GM19043 (cell line): ENCODE measurements at regions not wholly inside any gene's neighbourhood (a gene's known extent, or its start where the extent isn't known, plus 50 kb on each side); places are given as distances from the start of the nearest gene placed in this dataset.

Source experiments
- ATAC-seq: cut with Tn5 transposase; IDR thresholded peaks from one replicate; pipeline ENCODE4 v1.9.1; 2021; ENCODE audit warnings: low read depth; ENCODE audit not compliant: unreplicated experiment

- ATAC-seq, result no peak
Observed at GRCh38 chr1:177593105-177593504, 376.8 kb downstream of the SEC16B start.

DNA sequence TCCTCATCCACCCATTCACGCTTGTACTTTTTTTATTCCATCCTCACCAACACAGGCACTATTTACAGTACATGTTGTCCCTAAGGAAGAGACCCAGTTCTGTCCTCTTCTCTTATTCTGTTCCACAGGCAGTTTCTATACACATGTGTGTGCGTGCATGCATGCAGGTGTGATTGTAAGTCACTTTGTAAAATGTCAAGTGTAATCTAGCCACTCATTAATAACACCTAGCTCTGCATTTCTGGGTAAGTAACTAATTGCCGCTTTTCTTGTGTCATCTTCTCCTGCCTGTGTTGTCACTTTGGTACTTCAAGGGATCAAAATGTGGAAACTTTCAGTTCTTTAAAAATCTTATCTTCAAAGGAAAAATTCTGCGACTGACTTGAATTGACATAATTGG, 377.2 kb downstream of the SEC16B start:
- ATAC-seq, result no peak

- ATAC-seq, result no peak
Observed at GRCh38 chr1:177591155-177591554, 378.7 kb downstream of the SEC16B start.

- ATAC-seq, result no peak
Observed at GRCh38 chr1:177589166-177589565, 380.7 kb downstream of the SEC16B start.

DNA sequence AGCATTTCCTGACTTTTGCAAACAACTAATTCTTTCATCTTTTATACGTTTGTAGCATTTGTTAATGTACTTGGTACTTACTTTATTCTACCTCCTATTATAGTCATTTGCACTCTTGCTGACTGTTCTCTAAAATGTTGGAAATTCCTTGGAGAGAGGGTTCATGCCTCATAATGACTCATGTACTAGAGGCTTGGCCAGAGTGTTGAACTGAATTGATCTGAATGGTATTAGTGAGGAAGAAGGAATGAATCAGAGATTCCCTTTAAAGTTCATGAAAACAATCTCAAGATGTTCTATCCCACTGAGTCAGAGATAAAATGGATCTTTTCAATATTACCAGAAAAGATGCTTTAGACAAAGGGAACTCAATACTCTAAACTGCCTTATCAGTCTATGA, 383.4 kb downstream of the SEC16B start:
- no peak for ATAC-seq

DNA sequence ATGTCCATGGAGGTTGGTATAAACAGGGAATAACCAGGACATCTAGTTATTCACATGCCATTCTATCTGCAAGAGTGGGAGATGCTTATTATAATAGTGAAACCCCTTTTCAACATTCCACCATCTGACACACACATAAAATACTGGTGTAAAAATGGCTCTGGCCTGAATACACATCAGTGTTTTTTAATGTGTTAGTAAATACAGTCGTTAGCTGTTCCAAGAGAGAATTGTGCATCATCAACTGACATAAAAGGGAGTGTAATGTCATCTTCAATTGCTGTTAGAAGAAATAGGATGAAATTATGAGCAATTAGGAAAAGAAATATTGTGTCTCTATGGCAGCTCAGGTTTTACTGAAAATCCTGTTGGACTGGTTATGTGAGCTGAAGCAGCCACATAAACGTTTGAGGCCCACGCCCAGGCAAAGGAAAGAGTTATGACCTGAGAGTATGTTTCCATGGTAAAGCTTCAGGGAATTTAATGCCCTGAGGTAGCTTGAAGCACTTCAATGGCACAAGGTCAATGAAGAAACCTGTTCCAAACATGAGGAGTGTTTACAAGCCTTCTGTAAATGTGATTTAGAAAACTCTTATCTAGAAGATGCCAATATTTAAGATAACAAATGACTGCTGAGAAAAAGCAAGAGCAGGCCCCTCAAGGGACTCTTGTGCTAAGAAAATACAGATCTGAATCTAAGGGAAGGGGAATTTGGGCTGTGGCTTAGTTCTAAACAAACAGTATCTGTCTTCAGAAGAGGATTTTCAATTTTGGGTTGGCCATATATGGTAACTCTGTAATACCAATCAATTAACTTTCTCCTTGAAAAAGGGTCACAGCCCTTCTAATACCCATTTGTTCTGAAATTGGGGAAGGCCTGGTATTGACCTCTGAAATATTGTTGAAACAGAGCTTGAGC, 384.3 kb downstream of the SEC16B start:
- no peak for ATAC-seq

- ATAC-seq, result no peak
Observed at GRCh38 chr1:177573901-177574300, 396.0 kb downstream of the SEC16B start.

DNA sequence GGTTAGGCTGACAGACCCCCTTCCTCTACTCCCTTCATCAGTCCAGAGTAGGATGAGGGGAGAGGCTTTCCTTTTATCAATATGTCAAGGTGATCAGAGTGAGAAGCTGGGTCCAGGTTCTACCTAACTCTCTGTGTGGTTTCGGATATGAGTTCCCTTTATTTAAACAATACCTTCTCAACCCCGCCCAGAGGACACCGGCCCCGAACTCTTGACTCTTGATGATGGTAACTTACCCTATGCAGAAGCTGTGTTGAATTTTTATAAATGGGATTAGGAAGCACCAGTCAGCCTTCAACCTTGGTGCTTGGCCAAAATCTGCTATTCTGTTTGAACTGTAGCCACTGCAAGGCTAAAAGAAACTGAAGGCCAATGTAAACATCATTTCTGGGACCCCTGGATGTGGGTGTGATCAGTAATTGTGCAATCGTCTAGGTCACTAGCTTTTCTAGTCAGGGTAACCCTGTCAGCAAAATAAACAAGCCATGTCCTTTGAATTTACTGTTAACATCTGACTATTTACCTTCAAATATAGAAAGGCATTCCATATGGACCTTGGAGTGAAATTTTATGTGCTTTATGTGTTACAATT, 398.3 kb downstream of the SEC16B start:
- no peak for ATAC-seq

DNA sequence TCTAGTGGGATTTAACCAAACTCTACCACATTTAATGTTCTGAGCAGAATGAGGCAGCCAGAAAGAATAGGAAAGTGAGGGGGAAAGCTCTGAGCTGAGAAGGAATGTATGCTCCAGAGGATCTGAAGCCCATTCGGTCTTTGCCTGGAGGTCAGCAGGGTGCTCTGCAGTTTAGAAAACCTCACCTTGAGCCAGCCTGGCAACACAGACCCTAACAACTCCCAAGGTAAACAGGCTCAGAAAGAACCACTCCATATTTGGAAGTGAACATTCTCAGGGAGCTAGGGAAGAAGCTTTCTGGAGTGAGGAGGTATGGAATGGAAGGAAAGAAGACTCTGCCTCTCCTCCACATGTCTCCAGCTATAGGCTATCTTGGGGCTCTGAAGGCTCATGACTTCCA, 398.8 kb downstream of the SEC16B start:
- ATAC-seq, result no peak

- no peak for ATAC-seq
Observed at GRCh38 chr1:177569476-177569875, 398.7 kb downstream of the BRINP2 start.

DNA sequence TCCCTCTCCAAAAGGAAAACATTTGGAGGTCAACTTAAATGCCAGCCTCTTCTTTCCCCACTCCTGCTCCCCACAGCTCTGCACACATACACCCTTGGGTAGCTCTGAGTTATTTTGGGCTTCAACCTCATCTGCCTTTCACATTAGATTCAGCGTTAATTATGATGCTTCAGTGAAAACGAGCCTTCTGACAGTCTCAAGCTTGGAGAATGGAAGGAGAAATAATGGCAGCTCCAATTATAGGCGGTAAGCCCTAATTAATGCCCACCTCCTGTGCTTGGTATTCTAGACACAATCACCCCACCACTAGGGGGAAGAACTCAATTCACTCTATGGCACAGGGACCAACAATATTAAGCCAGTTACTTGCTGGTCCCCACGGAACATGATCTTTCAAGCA, 397.9 kb downstream of the BRINP2 start:
- no peak for ATAC-seq

GRCh38 chr1:177567393-177567792, 396.6 kb downstream of the BRINP2 start:
- no peak for ATAC-seq

- ATAC-seq, result no peak
Observed at GRCh38 chr1:177566495-177566894, 395.7 kb downstream of the BRINP2 start.

DNA sequence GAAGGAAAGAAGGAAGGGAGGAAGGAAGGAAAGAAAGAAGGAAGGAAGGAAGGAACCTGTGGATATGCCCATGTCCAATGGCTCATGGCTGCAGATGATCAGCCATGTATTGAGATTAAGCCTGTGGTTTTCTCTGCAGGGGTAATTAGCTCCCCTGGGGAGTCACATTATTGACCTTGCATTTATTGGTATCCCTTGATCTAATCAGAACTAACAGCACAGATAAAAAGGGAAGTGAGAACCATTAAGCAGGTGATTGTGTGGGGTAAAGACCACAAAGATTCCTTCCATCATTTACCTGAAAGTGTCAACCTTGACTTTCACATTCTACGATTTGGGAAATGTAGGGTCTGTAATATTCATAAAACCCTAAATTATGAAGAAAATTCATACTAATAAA, 390.7 kb downstream of the BRINP2 start:
- ATAC-seq, result no peak

- no peak for ATAC-seq
Observed at GRCh38 chr1:177558372-177558771, 387.6 kb downstream of the BRINP2 start.

DNA sequence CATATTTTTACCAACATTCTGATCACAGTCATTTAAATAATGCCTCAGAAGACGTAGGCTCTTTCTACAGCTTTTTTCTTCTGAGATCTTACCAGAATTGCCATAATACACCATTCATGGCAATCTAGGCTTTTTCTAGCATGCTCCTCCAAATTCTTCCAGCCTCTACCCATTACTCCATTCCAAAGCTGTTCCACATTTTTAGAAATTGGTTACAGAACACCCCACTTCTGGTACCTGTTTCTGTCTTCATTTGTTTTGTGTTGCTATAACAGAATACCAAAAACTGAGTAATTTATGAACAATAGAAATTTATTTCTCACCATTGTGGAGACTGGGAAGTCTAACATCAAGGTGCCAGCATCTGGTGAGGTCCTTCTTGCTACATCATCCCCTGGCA, 385.4 kb downstream of the BRINP2 start:
- ATAC-seq, result no peak

DNA sequence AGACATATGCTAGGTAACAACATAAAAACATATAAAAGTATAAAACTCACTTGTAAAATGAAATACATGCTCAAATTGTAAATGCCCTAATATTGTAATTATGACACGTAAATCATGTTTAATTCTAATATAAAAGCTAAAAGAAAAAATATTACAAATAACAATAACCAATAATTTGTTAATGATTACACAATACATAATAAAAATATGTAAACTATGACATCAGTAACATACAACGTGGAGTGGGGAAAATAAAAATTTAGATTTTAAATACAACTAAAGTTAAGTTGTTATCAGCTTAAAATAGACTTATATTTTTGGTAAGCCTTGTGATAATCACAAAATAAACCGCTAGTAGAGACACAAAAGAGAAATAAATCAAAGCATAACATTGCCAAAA, 376.4 kb downstream of the BRINP2 start:
- ATAC-seq, result no peak

- ATAC-seq, result no peak
Observed at GRCh38 chr1:177546346-177546745, 375.6 kb downstream of the BRINP2 start.

DNA sequence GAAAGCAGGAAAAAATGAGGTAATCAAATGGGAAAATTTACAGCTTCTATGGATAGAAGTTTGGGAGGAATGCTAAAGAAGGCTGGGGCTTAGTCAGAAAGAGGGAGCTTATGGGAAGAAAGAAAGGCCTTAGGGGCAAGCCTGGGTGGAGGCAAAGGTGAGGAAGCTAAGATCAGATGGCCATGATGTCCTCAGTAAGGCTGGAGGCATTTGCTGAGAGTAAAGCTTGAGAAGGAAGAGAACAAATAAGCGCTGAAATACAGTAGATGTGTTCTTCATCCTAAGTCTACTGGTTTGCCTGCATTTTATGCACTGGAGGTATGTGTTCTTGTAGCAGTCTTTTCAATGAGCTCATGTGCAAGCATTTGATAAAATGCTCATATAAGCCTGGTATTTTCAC, 355.4 kb downstream of the BRINP2 start:
- ATAC-seq, result no peak

GRCh38 chr1:177525176-177525575, 354.4 kb downstream of the BRINP2 start:
- no peak for ATAC-seq

DNA sequence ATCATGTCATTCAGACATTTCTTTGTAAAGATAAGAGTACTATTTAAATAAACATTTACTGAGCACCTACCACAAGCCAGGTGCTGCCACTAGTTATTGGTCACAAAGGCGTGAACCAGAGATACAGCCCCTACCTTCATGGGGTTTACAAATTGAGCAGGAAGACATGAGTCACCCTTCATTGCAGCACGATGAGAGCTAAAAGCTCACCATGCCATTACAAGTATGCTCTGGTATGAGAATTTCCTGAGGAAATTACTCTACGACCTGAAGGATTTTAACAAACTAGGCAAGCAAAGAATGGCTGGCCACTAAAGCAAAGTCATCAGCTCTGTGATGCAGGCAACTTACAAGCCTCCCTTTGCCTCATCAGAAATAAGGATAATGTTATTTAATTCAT, 346.8 kb downstream of the BRINP2 start:
- no peak for ATAC-seq

GRCh38 chr1:177514207-177514606, 343.4 kb downstream of the BRINP2 start:
- no peak for ATAC-seq
